GM18951 (cell line): ENCODE measurements at regions not wholly inside any gene's neighbourhood (a gene's known extent, or its start where the extent isn't known, plus 50 kb on each side); places are given as distances from the start of the nearest gene placed in this dataset.
"Not testable (repeated sequence)": the region's sequence is repeated elsewhere in the genome, so short reads cannot be mapped to it uniquely, and the experiment has no call there.

ENCODE experiments used
- POLR2A ChIP-seq: IDR thresholded peaks from 4 replicates; pipeline ENCODE4 v1.6.1; 2011; ENCODE audit warnings: mild to moderate bottlenecking; ENCODE audit not compliant: insufficient read length, insufficient read depth; ENCODE audit errors: extremely low read depth
- in situ Hi-C: fragments of 300-500 bp; cut with MboI; formaldehyde crosslinking; loops from one replicate; pipeline ENCODE4 v1.12.0; 2022; ENCODE audit warnings: low sequenced_read_pairs, mixed read lengths, inconsistent platforms; ENCODE audit not compliant: unreplicated experiment

- no peak for TF ChIP-seq POLR2A
- in situ Hi-C loops: no loop called here
Measured at GRCh38 chrX:148282504-148282903, 217.9 kb upstream of the AFF2 start.

GRCh38 chrX:148284056-148284455 lies 216.4 kb upstream of the AFF2 start:
- TF ChIP-seq POLR2A: no peak
- in situ Hi-C loops: no loop called here

GRCh38 chrX:148284821-148285220 lies 215.6 kb upstream of the AFF2 start:
- in situ Hi-C loops: no loop called here
- no peak for TF ChIP-seq POLR2A

- in situ Hi-C loops: no loop called here
- TF ChIP-seq POLR2A: no peak
Measured at GRCh38 chrX:148288451-148288850, 212.0 kb upstream of the AFF2 start.

GRCh38 chrX:148290041-148290440 lies 210.4 kb upstream of the AFF2 start:
- in situ Hi-C loops: no loop called here
- TF ChIP-seq POLR2A: no peak

DNA sequence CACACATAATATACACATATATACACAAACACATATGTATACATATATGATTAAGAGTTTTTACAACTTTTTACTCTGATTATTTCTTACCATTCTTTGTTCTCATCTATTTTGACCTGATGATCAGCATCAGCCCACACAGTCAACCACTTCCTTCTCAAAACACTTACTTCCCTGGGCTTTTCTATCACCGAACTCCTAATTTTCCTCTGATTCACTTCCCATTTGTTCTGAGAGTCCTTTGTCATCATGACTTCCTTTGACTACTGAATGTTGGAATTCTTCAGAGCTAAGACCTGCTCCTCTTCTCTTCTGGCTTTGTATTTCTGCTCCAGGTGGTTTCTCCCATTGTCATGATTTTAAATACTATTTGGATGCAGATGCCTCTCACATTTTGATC lies 209.5 kb upstream of the AFF2 start:
- no peak for TF ChIP-seq POLR2A

DNA sequence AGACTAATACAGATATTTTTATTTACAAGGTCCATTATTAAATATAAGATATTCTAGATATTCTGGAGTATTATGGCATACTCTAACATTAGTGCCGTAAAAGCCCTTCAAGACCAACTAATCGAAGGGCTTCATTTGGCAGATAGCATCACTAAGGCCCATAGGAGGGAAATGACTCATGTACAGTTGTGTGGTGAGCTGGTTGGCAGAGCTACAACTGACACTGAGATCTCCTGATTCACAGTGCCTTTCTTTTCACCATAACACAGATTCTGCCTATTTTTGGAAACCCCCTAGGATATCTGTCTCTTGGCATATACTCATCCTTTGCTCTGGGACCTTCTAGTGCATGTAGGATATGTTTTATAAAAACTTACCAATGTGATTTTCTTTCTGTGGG lies 201.7 kb upstream of the AFF2 start:
- no peak for TF ChIP-seq POLR2A
- in situ Hi-C loops: no loop called here

More for the DNA sequence above, 209.5 kb upstream of the AFF2 start:
- in situ Hi-C loops: no loop called here

DNA sequence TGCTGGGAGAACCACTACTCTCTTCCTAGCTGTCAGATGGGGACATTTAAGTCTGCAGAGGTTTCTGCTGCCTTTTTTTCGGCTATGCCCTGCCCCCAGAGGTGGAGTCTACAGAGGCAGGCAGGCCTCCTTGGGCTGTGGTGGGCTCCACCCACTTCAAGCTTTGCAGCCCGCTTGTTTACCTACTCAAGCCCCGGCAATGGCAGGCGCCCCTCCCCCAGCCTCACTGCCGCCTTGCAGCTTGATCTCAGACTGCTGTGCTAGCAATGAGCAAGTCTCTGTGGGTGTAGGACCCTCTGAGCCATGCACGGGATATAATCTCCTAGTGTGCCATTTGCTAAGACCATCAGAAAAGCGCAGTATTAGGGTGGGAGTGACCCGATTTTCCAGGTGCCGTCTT lies 195.2 kb upstream of the AFF2 start:
- in situ Hi-C loops: not testable (repeated sequence)

GRCh38 chrX:148309413-148309812 lies 191.0 kb upstream of the AFF2 start:
- TF ChIP-seq POLR2A: no peak
- in situ Hi-C loops: no loop called here

- in situ Hi-C loops: no loop called here
Measured at GRCh38 chrX:148310426-148311165, 189.8 kb upstream of the AFF2 start.

DNA sequence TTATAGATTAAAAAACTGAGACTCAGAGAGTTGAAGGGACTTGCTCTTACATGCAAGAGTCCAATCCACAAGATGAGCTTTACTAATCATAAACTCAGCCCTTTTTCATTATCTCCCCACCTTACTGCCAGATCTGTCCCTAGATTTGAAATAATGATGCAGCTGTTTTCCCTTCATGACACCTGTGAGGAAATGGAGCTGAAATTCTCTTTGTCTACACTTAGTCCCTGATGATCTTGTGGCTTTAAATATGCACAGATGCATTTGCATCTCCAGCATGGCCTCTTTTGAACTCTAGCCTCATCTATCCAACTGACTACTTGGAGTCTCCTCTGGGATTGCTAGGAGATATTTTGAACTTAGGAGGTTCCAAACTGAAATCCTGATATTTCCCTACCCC lies 188.9 kb upstream of the AFF2 start:
- in situ Hi-C loops: no loop called here
- no peak for TF ChIP-seq POLR2A

More at GRCh38 chrX:148310426-148311165, 189.8 kb upstream of the AFF2 start:
- TF ChIP-seq POLR2A: no peak

GRCh38 chrX:148314876-148315275 lies 185.5 kb upstream of the AFF2 start:
- no peak for TF ChIP-seq POLR2A
- in situ Hi-C loops: no loop called here

GRCh38 chrX:148316446-148316845 lies 184.0 kb upstream of the AFF2 start:
- TF ChIP-seq POLR2A: no peak
- in situ Hi-C loops: no loop called here

DNA sequence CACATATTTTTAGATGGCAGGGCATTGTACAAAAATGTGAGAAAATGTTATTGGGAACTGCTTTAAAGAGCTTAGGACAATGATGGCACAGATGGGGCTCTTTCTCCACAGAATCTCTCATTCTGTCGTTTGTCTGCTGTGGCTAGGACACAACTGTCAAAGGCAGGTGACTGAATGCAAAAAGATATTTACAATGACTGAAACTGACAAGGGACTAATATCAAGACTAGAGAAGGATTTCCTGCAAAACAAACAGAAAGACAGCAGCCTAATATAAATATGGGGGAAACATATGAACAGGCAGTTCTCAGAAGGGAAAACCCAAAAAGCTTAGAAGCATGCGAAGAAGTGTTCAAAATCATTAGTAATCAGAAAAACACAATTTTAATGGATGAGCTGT lies 177.5 kb upstream of the AFF2 start:
- in situ Hi-C loops: no loop called here
- TF ChIP-seq POLR2A: no peak

DNA sequence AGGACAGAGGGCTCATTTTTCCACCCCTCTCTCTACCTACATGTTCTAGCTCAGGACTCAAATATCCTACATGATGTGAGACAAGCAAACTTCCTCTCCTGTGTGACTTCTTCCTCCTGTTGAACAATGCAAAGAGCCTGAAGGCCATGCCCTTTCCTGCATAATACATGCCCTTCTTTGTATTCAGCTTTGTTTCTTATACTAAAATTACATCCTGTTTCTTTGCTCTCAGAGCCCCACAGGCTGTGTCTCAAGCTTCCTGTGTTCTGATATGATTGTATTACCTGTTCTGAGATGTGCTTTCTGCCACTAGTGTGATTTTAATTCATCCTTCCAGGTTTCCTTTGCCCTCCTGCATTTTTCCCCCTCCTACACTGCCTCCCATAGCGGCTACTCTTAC lies 166.4 kb upstream of the AFF2 start:
- in situ Hi-C loops: no loop called here
- TF ChIP-seq POLR2A: no peak
